Right lobe of liver (tissue), 4 donors: ENCODE measurements at regions not wholly inside any gene's neighbourhood (a gene's known extent, or its start where the extent isn't known, plus 50 kb on each side); places are given as distances from the start of the nearest gene placed in this dataset.

Experiments used
- POLR2A ChIP-seq: fragments of 450-650 bp; IDR thresholded peaks from one replicate; pipeline ENCODE4 v1.6.1; 2017; ENCODE audit warnings: antibody characterized with exemption, mild to moderate bottlenecking
- TF ChIP-seq, protein P1 (sequence below), 4 donors: fragments of 200-600 bp in 3 of 4; fragments of 450-650 bp in 1 of 4; IDR thresholded peaks; one replicate each; pipeline versions ENCODE4 v1.5.1 to v1.8.0; 2016 to 2022; ENCODE audit warnings: antibody characterized with exemption in 4 of 4, mild to moderate bottlenecking in 2 of 4
- donor health status: DM: no; HTN: no; CAD: no.
- donor health status: DM: no; HTN: no; CAD: no.
- donor health status: DM: no; HTN: yes; CAD: no.

DNA sequence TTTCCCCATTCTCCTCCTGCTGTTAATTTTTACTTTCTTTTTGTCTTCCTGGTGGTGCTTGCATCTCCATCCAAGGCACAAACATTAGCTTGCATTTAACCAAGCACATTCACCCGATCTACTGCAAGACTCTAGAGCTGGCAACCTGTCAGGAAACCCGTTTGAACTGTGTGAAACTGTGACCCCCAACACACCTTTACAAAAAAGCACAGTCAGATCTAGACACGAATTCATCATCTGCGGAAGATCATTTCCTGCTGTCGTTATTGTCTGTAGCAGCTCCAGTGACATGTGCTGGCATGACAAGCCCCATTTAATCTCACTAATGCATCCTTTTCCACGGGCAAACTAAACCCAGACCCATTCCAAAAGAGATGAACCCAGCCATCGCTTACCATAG lies 340.5 kb downstream of the VRK1 start:
- TF ChIP-seq, protein P1, sequence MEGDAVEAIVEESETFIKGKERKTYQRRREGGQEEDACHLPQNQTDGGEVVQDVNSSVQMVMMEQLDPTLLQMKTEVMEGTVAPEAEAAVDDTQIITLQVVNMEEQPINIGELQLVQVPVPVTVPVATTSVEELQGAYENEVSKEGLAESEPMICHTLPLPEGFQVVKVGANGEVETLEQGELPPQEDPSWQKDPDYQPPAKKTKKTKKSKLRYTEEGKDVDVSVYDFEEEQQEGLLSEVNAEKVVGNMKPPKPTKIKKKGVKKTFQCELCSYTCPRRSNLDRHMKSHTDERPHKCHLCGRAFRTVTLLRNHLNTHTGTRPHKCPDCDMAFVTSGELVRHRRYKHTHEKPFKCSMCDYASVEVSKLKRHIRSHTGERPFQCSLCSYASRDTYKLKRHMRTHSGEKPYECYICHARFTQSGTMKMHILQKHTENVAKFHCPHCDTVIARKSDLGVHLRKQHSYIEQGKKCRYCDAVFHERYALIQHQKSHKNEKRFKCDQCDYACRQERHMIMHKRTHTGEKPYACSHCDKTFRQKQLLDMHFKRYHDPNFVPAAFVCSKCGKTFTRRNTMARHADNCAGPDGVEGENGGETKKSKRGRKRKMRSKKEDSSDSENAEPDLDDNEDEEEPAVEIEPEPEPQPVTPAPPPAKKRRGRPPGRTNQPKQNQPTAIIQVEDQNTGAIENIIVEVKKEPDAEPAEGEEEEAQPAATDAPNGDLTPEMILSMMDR (IDR thresholded peaks at IDR 0.05) = no peak
- TF ChIP-seq POLR2A = no peak
